ENCODE measurements at regions not wholly inside any gene's neighbourhood (a gene's known extent, or its start where the extent isn't known, plus 50 kb on each side); places are given as distances from the start of the nearest gene placed in this dataset.
"Not testable (repeated sequence)": the region's sequence is repeated elsewhere in the genome, so short reads cannot be mapped to it uniquely, and the experiment has no call there.

DNA sequence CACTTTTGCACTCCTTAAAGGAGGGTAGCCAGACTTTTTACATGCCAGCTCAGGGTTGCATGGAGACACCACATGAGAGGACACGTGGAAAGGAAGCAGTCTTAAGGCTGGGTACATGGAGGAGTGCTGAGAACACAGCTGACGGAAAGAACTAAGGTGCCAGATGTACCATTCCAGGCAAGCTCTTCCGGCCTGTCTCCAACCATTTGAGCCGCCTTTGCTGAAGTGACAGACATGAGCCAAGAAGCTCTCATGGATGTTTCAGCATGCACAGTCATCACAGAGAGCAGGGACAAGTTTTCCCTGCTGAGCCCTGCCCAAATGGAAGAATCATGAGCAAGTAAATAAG lies 83.4 kb upstream of the BMP2K start:
- DNase-seq: no peak

- no peak for DNase-seq
These were observed 82.2 kb upstream of the BMP2K start for GRCh38 chr4:78693777-78694456.

DNA sequence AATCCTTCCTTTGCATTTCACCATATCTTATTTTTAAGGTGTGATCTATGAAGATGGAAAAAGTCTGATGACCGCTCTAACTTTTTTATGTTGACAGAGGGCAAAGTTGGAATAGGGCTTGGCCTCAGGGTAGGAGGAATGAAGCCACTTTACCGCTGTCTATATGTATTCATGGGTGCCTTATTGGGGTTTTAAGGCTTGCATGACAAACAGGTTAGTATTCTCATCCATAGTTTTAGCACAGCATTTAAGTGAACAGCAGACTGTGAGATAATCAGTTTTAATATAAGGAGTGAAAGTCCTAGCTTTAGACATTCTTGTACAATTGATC lies 81.7 kb upstream of the BMP2K start:
- no peak for DNase-seq

DNA sequence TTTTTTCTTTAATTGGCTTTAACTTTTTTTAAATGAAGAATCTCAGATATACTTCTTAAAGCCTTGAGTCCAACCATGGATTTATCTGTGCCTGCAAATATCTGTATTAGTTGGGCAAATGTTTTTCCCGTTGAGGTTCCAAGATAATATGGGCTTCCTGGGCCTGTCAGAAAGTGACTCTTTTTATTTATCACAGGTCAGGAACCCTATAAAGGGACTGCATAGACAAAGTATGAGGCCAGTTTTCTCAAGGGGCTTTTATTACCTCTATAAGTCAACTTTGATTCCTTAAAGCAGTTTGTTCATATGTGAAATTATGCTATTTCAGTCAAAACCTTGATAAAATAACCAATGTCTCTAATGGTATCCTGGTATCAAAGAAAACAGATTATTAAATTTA lies 80.2 kb upstream of the BMP2K start:
- DNase-seq: no peak

GRCh38 chr4:78703079-78703478 lies 73.1 kb upstream of the BMP2K start:
- no peak for DNase-seq

DNA sequence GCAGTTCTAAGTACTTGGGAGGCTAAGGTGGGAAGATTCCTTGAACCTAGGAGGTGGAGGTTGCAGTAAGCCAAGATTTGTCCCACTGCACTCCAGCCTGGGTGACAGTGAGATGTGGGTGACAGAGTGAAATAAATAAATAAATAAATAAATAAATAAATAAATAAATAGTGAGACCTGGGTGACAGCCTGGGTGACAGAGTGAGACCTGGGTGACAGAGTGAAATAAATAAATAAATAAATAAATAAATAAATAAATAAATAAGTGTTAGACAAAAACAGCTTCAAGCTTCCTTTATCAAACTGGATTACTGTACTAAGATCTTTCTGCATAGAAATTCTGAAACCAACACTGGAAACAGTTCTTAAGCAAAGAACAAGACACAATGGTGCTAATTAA lies 71.8 kb upstream of the BMP2K start:
- DNase-seq: no peak

GRCh38 chr4:78704981-78705683 lies 71.0 kb upstream of the BMP2K start:
- no peak for DNase-seq

DNA sequence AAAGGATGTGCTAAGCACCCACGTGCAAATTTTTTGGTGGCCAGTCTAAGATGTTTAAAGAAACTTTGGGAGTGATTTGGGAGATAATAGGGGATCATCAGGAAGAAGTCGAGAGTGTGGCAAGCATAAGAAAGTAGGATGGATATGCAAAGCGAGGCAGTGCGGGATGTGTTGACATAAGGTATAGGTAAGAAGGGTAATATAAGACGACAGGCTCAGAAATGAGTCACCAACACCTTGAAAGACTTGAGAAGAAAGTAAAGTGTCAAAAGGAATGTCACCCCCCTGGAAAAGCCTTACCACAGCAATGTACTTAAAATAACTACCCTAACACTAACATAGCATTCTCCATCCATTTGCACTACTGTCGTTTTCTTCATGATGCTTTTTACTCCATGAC lies 69.8 kb upstream of the BMP2K start:
- DNase-seq: no peak

DNA sequence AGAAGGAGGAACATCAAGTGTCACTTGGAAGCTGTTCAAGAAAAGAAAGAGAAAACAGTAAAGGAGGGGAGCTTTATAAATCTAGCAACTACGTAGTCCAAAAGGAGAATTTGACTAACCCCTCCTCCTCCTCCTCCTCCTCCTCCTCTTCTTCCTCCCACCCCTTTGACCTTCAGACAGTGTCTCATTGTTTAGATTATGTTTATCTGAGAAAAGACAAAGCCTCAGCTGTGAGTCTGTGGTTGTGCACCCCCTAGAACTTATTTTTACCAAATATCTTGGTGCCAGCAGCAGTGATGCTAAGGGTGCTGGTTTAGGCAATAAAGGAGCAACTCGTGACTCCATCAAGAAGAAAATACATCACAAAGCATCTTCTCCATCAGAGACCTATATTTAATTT lies 68.9 kb upstream of the BMP2K start:
- DNase-seq: no peak

DNA sequence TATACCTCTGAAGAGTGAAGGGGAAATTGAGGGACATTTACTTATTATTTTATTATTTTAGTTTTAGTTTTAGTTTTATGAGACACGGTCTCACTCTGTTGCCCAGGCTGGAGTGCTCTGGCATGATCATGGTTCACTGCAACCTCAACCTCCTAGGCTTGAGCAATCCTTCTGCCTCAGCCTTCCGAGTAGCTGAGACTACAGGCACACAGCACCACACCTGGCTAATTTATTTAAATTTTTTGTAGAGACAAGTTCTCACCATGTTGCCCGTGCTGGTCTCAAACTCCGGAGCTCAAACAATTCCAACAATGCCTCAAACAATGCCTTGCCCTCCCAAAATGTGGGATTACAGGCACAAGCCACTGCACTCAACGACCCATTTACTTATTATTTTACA lies 68.4 kb upstream of the BMP2K start:
- DNase-seq: no peak

- DNase-seq: no peak
These were observed 65.6 kb upstream of the BMP2K start for GRCh38 chr4:78710536-78710935.

GRCh38 chr4:78711676-78712075 lies 64.5 kb upstream of the BMP2K start:
- no peak for DNase-seq

GRCh38 chr4:78714598-78714997 lies 61.6 kb upstream of the BMP2K start:
- DNase-seq: not testable (repeated sequence)

DNA sequence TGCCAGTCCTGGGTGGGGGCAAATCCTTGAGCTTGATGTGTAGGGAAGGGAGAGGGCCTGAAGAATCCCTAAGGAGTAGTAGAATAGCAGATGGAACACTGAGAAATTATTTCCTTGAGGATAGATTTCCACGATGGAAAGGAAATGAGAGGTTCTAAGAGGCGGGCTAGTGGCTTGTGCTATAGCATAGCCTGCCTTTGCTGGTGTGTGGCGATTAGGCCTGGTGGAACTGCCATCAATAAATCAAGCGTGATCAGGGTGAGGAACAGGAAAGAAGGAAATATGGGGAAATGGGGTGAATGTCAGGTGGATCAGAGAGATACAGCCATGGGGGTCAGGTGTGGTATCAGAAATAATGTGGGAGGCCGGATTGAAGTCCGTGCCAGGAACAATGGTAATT lies 60.8 kb upstream of the BMP2K start:
- DNase-seq: not testable (repeated sequence)

GRCh38 chr4:78717712-78718111 lies 58.4 kb upstream of the BMP2K start:
- not testable (repeated sequence) for DNase-seq

- no peak for DNase-seq
These were observed 55.9 kb upstream of the BMP2K start for GRCh38 chr4:78720204-78720603.

- peak; percentile 1 to 20 for DNase-seq
These were observed 55.0 kb upstream of the BMP2K start for GRCh38 chr4:78720994-78721677.

- DNase-seq: no peak
These were observed 54.4 kb upstream of the BMP2K start for GRCh38 chr4:78721747-78722146.

- no peak for DNase-seq
These were observed 53.8 kb upstream of the BMP2K start for GRCh38 chr4:78722320-78722719.

DNA sequence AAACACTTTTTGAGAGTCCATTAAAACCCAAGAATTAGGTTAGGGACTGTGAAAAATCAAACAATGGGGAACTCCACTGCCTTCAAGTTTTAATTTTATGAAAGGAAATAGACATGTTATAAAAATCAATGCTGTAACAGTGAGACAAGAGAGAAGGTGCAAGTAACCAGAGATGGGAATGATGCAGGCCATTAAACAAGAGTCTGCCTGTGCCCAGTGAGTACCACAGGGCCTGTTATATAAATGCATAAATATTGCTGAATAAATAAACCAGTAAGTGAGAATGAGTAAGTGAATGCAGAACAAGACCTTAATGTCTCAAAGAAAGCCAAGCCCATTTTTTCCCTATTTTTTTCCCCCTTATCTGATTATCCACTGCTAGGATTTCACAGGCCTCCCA lies 53.3 kb upstream of the BMP2K start:
- no peak for DNase-seq
